ENCODE measurements at regions not wholly inside any gene's neighbourhood (a gene's known extent, or its start where the extent isn't known, plus 50 kb on each side); places are given as distances from the start of the nearest gene placed in this dataset.
"Not testable (repeated sequence)": the region's sequence is repeated elsewhere in the genome, so short reads cannot be mapped to it uniquely, and the experiment has no call there.

GRCh38 chr20:12925210-12925755 is 83.5 kb upstream of the SPTLC3 start:
- peak; percentile 32 for DNase-seq

GRCh38 chr20:12925863-12926793 is 82.6 kb upstream of the SPTLC3 start:
- ATAC-seq (no peak), DNase-seq (no peak)
- intact Hi-C loops (cut with micrococcal nuclease), result no loop called here

More at GRCh38 chr20:12925210-12925755, 83.5 kb upstream of the SPTLC3 start:
- ATAC-seq, result peak; percentile 95
- intact Hi-C loops (cut with micrococcal nuclease), result no loop called here

- ATAC-seq (no peak), DNase-seq (no peak)
- intact Hi-C loops (cut with micrococcal nuclease), result no loop called here
Measured at GRCh38 chr20:12927489-12927888, 81.3 kb upstream of the SPTLC3 start.

GRCh38 chr20:12928358-12928754 is 80.4 kb upstream of the SPTLC3 start:
- DNase-seq (no peak), ATAC-seq (no peak)
- intact Hi-C loops (cut with micrococcal nuclease), result no loop called here

DNA sequence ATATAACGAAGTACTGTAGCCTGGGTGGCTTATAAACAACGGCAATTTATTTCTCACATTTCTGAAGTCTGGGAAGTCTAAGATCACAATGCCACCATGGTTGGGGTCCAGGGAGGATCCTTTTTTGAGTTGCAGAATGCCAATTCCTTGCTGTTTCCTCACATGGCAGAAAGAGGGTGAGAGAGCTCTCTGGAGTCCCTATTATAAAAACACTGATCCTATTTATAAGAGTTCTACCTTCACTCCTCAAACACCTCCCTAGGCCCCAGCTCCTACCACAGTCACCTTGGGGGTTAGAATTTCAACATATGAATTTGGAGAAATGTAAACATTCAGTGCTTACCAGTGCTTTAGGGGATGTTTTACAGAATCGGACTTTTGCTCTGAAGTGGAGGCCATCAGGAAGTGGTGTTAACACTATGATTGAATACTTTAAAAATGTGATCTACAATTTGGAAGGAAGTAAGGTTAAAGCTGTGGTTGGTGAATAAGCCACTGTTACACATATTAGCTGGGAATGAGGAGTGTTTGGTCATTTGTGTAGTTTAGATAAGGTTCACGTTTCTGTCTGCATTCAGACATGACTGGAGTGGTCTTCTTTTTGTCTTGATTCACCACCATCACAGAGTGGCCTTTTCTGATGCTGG is 79.9 kb upstream of the SPTLC3 start:
- ATAC-seq (no peak), DNase-seq (no peak)
- intact Hi-C loops (cut with micrococcal nuclease), result no loop called here

GRCh38 chr20:12936020-12936419 is 72.8 kb upstream of the SPTLC3 start:
- intact Hi-C loops (cut with micrococcal nuclease), result no loop called here
- DNase-seq (no peak), ATAC-seq (no peak)

- DNase-seq, result no peak
- intact Hi-C loops (cut with micrococcal nuclease), result no loop called here
- ATAC-seq, result no peak
Measured at GRCh38 chr20:12936524-12936923, 72.2 kb upstream of the SPTLC3 start.

GRCh38 chr20:12941025-12941424 is 67.7 kb upstream of the SPTLC3 start:
- DNase-seq (no peak), ATAC-seq (no peak)
- intact Hi-C loops (cut with micrococcal nuclease), result no loop called here

GRCh38 chr20:12942123-12942522 is 66.6 kb upstream of the SPTLC3 start:
- intact Hi-C loops (cut with micrococcal nuclease), result no loop called here
- no peak for DNase-seq
- no peak for ATAC-seq

- DNase-seq, result no peak
- intact Hi-C loops (cut with micrococcal nuclease), result no loop called here
- ATAC-seq, result no peak
Measured at GRCh38 chr20:12946789-12947188, 62.0 kb upstream of the SPTLC3 start.

GRCh38 chr20:12947691-12948090 is 61.1 kb upstream of the SPTLC3 start:
- DNase-seq (no peak), ATAC-seq (no peak)
- intact Hi-C loops (cut with micrococcal nuclease), result no loop called here

GRCh38 chr20:12949429-12949980 is 59.3 kb upstream of the SPTLC3 start:
- DNase-seq (no peak), ATAC-seq (no peak)
- intact Hi-C loops (cut with micrococcal nuclease), result no loop called here

GRCh38 chr20:12954254-12954653 is 54.5 kb upstream of the SPTLC3 start:
- ATAC-seq; intact Hi-C loops (cut with micrococcal nuclease); DNase-seq: not testable (repeated sequence)

DNA sequence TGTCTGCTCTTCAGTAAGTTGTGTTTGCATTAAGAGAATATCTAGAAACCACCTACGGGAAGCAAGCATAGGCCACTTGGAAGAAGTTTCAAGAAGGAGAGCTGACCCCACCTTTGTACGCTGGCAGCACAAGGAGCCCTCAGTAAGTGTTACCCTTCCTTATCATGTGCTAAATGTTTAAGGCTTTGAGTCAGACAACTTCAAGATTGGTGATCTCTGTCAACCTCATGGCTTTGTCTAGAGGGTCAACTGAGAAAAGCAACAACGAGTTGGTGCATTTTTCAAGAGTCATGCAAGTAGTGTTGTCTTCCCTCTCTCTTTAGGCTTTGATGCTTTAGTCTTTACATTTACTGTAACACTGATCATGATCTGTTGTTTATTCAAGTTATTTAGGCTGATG is 53.2 kb upstream of the SPTLC3 start:
- DNase-seq, result no peak
- intact Hi-C loops (cut with micrococcal nuclease), result no loop called here
- ATAC-seq, result no peak

DNA sequence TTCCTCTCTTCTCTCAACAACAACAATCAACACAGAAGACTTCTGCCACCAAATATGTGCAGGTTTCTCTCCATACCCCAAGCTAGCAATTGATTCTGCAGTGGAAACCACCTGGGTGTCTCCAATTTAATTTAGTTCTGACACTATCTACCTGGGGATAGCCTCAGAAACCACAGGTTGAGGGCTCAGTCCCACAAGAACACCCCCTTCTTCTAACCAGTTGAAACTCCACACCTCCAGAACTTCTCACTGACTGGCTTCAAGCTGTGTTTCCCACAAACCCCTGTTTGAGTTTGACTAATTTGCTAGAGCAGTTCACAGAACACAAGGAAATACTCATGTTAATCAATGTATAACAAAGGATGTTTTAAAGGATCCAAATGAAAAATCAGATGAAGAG is 52.5 kb upstream of the SPTLC3 start:
- intact Hi-C loops (cut with micrococcal nuclease), result no loop called here
- no peak for ATAC-seq

DNA sequence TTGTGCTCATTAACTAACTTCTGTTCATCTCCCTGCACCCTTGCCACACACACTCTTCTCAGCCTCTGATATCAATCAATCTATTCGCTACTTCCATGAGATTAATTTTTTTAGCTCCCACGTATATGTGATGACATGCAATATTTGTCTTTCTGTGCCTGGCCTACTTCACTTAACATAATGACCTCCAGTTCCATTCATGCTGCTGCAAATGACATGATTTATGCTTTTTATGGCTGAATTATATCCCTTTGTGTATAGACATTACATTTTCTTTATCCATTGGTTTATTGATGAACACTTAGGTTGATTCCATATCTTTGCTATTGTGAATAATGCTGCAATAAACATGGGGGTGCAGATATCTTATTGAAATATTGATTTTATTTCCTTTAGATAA is 50.8 kb upstream of the SPTLC3 start:
- DNase-seq, result no peak
- intact Hi-C loops (cut with micrococcal nuclease), result no loop called here
- ATAC-seq, result no peak

More for the DNA sequence above, 52.5 kb upstream of the SPTLC3 start:
- no peak for DNase-seq

Measured in left ventricle myocardium superior (tissue), 1 donor.